ENCODE measurements at regions not wholly inside any gene's neighbourhood (a gene's known extent, or its start where the extent isn't known, plus 50 kb on each side); places are given as distances from the start of the nearest gene placed in this dataset.

- DNase-seq, result peak in 1 of 51 donors; percentile 17
Observed at GRCh38 chr12:104858611-104859543, 99.2 kb downstream of the SLC41A2 start.

GRCh38 chr12:104856531-104856930, 101.6 kb downstream of the SLC41A2 start:
- no peak for DNase-seq

DNA sequence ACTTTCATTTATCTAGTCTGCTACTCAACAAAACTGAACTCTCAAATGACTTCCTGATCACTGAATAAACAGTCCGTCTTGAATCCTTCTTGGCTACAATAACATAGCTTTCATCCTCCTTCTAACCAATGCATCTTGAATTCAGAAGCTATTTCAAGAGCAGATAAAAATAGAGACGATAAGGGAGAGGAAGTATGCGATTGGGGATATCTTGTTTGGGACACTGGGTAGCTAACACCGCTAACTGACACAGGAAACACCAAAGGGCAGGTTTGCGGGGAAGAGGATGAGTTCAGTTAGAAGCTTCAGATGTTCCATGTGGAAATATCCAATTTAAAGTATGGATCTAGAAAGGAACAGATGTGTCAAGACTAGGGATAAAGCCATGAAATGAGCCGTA, 102.5 kb downstream of the SLC41A2 start:
- DNase-seq, result no peak

- DNase-seq, result no peak
Observed at GRCh38 chr12:104852896-104853295, 105.2 kb downstream of the SLC41A2 start.

DNA sequence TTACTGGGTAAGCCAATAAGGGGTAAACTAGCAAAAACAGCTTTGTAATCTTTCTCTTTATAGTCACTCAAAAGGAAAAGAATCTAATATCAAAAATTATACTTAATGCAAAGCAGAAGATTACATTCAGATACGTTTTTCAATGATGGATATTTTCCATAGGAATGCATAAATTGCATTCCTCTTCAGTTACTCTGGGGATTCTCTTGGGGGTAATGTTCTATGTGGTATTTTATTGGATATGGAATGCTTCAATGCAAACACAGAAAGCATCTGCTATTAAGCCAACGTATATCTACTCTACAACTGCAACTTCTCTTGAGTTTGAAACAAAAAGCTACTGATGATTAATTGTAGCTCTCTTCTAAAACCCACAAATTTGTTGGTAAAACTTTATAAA, 106.0 kb downstream of the SLC41A2 start:
- DNase-seq, result no peak

- no peak for DNase-seq
Observed at GRCh38 chr12:104850781-104851180, 107.3 kb downstream of the SLC41A2 start.

DNA sequence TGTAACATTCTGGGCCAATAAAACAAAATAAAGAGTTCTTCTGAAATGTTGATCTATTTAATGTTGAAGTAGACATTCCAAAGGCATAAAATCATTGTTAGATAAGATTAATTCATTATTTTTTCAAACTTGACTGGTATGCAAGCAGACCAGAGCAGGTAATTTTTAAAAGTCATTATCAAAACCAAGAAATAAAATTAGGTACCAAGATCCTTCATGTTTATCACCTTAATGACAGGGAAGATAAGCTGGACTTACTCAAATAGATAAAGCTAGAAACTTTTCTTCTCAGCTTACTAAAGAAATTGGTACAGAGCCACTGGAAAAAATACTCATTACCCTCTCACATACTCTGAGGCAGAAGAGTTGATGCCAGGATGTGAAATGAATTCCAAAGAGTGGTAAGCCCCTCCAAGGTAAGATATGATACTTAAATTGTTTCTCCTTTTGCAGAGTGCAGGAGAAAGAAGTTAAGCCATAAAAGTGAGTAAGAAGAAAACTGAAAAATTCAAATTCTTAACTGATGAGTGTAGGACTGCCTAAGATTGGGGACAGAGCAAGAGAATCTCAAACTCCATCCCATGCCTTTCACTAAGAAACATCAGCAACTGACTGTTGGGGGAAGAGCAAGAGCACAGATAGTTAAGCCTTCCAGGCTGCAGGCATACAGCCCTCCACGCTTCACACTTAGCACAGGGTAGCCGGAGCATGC, 111.9 kb downstream of the SLC41A2 start:
- DNase-seq, result no peak

- no peak for DNase-seq
Observed at GRCh38 chr12:104844123-104844522, 114.0 kb downstream of the SLC41A2 start.

DNA sequence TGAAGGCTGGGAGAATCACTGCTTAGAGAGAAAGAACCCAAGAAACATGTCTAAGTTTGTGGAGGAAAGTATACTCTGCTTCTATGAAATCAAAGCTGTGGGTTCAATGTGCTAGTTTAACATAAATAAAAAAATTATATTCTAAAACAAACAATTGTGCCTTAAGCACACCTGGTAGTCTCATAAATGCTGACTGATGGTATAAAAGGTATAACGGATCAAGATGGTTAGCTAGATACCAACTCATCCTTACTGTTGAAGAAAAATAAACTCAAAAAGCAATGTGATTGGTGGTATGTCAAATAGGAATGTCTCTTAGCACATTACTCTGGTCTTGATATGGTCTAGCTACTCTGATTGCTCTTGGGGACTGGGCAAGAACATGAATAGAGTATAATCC, 117.8 kb downstream of the SLC41A2 start:
- DNase-seq, result no peak

GRCh38 chr12:104835317-104835716, 122.8 kb downstream of the SLC41A2 start:
- no peak for DNase-seq

- DNase-seq, result no peak
Observed at GRCh38 chr12:104834607-104835006, 123.5 kb downstream of the SLC41A2 start.

DNA sequence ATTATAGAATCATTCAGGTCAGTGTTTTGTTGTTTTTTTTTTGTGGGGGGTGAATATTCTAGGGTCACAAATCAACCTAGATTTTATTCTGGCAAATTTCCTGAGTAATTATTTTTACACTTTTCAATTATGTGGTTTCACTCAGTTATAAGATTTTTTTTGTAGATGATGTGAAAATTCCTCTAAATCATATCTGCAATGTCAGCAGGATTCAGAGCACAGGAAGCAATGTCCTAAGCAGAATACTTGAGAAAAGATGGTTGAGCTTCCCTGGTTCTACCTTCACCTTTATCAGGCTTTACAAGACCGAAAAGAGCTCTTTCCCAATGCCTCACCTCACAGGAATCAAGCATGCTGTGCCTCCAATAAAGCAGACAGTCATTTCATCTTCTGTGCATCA, 124.3 kb downstream of the SLC41A2 start:
- DNase-seq, result no peak

- DNase-seq, result no peak
Observed at GRCh38 chr12:104828015-104828414, 130.1 kb downstream of the SLC41A2 start.

GRCh38 chr12:104827587-104827986, 130.5 kb downstream of the SLC41A2 start:
- DNase-seq, result peak in 1 of 51 donors; percentile 1

DNA sequence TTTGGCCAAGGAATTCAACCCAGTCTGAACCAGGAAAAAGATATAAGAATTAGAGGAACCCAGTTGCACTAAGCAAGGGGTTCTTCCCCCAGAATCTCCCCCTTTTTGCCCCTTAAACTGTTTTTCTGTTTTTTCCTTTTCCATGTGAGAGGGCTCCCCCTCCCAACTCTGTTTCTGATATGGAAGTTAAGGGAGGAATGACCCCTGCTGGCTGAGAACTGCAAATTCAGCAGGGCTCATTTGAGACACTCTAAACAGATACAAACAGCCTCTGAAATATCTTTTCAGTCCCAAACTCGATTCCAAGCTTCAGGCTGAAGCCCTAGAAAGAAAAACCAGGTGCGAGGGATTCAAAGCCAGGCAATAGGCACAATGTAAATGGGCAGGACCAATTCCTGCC, 132.7 kb downstream of the SLC41A2 start:
- no peak for DNase-seq

DNA sequence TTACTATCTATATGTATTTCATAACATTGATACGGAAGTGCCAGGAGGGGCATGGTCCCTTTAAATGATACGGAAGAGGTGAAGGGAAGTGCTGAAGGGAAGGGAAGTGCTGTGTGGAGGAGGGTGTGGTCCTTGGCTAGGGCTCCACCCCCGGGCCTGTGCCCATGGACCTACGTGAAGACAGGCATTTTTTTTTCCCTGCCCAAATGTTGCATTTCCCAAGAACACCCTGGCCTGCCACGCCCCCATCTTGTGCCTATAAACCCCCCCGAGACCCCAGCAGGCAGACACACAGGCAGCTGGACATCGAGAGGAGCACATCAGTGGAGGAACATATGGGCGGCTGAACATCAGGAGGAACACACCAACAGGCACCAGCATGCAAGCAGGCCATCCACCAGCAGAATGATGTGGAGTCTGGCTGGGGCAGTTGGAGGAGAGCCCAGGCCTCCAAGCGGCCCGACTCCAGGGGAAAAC, 134.1 kb downstream of the SLC41A2 start:
- no peak for DNase-seq

DNA sequence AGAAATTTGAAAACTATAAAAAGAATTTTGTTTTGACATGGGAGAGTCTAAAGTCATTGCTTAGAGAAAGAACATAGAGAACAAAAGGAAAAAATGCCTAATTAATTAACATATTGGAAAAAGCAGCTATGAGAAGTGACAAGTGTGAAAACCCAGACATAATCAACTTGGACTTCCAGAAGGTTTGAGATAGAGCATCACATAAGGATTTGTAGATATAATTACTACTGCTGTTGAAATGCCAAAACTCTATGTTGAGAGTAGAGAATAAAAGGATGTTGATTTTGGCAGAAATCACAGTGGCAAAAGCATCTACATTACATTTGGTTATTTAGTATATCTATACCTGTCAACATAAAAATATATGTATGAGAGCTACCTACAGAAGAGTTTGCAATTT, 135.1 kb downstream of the SLC41A2 start:
- DNase-seq, result no peak

DNA sequence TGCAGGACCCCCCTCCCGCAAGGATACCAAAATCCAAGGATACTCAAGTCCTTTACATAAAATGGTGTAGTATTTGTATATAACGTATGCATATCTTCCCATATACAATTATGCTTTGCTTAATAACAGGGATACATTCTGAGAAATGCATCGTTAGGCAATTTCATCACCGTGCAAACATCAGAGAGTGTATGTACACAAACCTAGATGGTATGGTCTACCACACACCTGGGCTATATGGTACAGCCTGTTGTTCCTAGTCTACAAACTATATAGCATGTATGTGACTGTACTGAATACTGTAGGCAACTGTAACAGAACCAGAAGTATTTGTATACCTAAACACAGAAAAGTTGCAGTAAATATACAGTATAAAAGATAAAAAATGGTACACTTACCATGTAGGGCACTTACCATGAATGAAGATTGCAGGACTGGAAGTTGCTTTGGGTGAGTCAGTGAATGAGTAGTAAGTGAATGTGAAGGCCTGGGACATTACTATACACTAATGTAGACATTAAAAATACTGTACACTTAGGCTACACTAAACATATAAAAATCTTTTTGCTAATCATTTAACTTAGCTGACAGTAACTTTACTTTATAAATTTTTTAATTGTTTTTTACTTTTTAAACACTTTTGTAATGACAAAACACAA, 141.1 kb downstream of the SLC41A2 start:
- no peak for DNase-seq

- no peak for DNase-seq
Observed at GRCh38 chr12:104815935-104816334, 142.2 kb downstream of the SLC41A2 start.

- no peak for DNase-seq
Observed at GRCh38 chr12:104814944-104815343, 143.1 kb downstream of the SLC41A2 start.

Data from hypothalamus (tissue), 51 donors.